Activated naive CD4-positive, alpha-beta T cell treated with Interleukin-2 at 50 U/mL for 16 hours (primary cell): ENCODE measurements at regions not wholly inside any gene's neighbourhood (a gene's known extent, or its start where the extent isn't known, plus 50 kb on each side); places are given as distances from the start of the nearest gene placed in this dataset.

Experiments used
- DNase-seq: peaks from one replicate; pipeline ENCODE4 v3.0.0-alpha.2; 2020

DNA sequence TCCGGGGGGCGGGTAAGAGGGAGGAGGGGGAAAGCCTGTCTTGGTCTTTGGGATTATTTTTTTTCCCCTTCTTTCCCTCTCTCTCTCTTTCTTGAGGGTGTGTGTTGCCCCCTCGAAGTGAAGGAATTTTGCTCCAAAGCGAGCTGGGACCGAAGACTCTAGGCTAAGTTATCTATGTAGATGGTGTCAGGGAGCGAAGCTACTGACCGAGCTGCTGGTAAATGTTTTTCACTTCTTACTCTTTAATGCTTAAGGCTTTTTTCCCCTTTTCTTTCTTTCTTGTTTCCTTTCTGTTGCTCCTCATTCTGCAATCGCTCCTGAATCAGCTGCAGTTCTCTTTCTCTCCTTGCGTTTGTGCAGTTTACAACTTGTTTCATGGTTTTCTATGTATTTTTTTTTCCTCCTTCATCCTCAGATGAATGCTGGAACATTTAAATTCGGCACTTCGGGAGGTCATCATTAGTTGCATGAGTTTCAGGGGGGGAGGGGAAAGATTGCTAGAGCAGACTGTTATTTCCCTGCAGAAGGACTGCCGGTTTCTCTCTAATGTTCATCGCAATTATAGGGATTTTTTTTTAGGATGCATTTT is 1312.0 kb upstream of the WWC1 start:
- DNase-seq, result no peak

DNA sequence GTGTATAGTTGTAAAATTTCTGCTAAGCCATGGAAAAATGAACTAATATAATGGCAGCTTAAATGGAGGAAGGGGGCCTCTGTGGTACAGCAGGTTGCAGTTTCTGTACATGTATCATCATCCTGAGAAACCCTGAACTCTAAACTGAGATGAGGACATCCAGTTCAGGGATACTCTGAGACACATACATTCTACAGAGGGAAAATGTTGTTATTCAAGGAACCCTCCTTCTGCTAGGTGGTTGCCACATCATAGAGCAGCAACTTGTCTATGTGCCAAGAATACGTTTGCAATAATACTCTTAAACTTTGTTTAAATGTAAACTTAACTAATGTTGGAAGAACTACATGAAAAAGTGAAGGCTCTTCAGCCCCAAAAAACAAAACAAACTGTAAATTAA is 1310.8 kb upstream of the WWC1 start:
- no peak for DNase-seq

DNA sequence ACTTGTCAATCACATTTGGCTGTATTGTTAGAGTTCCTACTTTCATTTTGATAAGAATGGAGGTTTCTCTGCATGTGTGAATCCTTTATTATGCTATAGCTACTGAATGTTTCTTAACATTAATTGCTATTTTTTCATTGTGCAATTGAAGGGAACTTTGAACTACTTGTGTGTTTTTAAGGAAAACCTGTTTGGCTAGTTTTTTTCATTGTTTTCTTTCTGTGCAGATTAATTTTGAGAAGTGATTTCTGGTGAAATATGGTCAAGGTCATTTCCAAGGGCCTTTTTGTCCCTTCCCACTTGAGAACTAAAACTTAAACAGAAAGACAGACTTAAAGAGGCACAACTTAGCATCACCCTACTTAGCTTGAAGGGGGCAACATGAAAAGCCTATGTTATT is 1309.2 kb upstream of the WWC1 start:
- DNase-seq, result no peak

- DNase-seq, result no peak
These were observed 1299.8 kb upstream of the WWC1 start for GRCh38 chr5:166991601-166992000.

- DNase-seq, result no peak
These were observed 1299.3 kb upstream of the WWC1 start for GRCh38 chr5:166992108-166992507.

- DNase-seq, result no peak
These were observed 1298.3 kb upstream of the WWC1 start for GRCh38 chr5:166992874-166993722.

- DNase-seq, result no peak
These were observed 1297.2 kb upstream of the WWC1 start for GRCh38 chr5:166994226-166994625.

DNA sequence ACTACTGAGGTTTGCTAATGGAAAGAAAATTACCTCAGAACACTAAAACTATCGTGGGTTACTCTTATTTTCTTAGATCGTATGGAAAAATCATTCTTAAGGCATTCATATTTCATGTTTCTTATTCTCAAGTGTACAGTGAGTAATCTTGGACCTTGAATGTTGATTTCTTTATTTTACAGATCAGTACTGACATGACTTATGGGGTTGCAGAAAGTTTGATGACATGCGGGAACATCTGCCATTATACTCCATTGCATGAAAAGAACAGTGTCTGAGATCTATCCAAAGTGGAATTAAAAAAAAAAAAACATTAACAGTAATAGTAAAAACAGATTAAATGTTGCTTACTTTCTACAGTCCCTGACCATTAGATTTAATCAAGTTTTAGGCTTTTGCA is 1290.2 kb upstream of the WWC1 start:
- no peak for DNase-seq

- DNase-seq, result no peak
These were observed 1282.7 kb upstream of the WWC1 start for GRCh38 chr5:167008705-167009104.

DNA sequence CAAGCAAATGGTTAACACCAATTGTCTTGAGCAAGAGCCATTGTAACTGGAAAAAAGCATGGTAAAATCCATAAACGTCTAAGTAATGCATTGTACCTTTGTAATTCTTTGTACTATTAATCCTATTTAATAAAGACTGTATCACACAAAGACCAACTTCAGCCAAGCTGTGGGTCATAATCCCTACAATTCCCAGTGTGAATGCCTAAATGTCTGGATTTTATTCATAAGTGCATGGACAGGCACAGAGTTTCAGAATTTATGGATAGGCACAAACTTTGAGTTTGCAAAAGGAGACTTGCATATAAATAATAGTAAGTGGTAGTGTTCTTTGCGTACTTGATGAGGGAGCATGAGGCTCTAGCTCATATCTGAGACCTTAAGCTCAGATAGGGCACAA is 1280.2 kb upstream of the WWC1 start:
- no peak for DNase-seq

DNA sequence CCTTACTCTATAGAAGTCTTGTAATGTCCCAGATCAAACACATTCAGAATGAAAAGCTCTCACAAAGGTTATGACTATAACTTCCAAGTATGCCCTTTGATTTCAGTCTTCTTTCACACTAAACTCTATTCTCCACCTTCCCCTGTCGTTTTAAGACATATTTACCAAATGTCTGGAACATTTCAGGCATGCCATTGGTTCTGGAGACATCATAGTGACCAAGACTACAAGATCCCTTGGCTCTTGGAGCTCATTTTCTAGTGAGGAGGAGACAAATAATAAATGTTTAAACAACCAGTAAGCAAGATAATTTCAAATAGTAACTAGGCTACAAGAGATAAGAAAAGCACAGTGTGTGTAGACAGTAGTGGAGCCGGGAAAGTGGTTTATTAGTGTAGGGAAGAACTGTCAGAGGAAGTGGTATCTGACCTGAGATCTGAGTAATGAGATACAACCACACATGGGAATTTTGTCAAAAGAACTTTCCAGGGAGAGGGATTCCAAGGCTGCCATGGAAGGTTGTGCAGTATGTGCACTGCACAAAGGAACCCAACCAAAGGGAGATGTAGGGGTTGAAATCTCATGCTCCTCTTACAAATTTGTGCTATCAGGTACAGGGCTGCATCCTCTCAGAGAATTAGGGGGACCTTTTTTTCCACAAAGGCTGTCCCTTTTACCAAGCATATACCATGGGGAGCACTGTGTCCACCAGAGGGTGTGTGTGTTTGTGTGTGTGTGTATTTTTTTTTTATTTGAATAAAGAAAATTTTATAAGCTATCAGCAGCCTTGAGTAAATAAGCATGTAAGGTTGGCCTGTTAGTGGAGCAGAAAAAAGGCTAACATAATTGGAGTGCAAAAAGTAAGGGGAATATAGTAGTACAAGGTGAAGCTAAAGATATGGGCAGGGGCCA is 1279.1 kb upstream of the WWC1 start:
- DNase-seq, result no peak

DNA sequence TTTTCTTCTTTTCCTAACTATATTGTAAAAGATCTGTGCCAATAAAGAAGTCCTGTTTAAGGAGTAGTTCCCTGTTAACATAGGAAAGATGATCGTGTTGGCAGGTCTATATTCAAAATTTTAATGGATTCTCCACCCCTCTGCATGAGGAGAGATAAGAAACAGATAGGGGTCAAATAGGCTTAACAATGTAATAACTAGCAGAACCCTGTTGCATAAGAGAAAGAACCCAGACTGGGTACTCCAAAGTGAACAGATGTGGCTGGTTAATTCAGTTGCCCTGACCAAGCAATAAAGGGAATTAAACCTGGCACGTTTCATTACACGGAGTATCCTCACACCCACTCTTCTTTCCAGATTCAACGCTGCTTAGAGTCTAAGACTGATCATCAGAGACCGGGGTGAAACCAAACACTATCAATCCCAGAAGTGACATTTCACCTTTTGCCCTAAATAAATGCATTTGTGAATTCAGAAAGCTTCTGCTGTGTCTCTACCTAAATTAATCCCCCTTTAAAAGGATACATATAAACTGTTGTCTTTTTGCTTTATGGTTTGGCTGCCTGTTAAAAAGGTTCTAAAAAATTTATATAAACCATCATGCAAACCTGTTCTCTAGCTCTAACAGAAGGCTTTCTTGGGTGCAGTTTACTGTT is 1276.9 kb upstream of the WWC1 start:
- no peak for DNase-seq

GRCh38 chr5:167020418-167020817 is 1271.0 kb upstream of the WWC1 start:
- DNase-seq, result no peak

- DNase-seq, result no peak
These were observed 1262.0 kb upstream of the WWC1 start for GRCh38 chr5:167029488-167029887.

- DNase-seq, result no peak
These were observed 1260.8 kb upstream of the WWC1 start for GRCh38 chr5:167030500-167031120.

DNA sequence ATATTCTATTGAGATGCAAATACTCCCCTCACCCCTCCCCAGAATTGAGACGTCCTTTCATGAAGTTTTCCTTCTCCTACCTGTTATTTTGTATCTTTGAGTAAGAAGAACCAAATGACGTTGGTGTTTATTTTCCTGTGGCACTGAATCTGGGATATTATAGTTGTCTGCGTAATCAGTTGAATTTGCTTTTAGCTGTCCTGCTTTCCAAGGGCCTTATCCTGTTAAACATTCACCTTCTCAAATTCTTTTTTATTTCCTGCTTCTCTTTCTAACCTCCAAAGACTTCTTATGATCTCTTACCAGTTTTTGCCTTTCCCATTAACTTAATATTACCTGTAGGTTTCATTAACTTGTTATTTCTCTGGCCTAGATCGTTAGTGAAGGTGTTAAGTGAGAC is 1254.9 kb upstream of the WWC1 start:
- DNase-seq, result no peak

- DNase-seq, result no peak
These were observed 1242.3 kb upstream of the WWC1 start for GRCh38 chr5:167049043-167049663.

- DNase-seq, result no peak
These were observed 1241.5 kb upstream of the WWC1 start for GRCh38 chr5:167049771-167050567.

- DNase-seq, result no peak
These were observed 1240.7 kb upstream of the WWC1 start for GRCh38 chr5:167050568-167051401.

DNA sequence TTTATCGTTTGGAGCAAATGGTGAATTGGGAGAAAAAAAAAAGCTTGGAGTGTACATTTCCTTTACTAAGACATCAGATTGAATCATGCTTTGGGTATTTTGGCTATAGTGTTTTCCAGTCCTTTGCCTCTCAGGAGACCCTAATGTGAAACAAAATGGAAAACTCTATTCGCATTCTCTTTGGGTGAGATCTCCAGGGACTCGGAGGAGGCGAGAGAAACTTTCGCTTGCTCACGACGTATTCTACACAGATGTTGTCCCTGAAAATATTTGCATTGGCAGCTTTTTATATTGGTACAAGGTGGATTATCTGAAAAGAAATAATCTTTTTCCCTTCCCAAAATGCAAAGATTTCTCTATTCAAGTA is 1240.1 kb upstream of the WWC1 start:
- no peak for DNase-seq
